HepG2 (cell line): ENCODE measurements at regions not wholly inside any gene's neighbourhood (a gene's known extent, or its start where the extent isn't known, plus 50 kb on each side); places are given as distances from the start of the nearest gene placed in this dataset.

ENCODE experiments used
- ATAC-seq: fragments of 200-7000 bp; cut with Tn5 transposase; 3 replicates; pipeline ENCODE4 v1.9.1; 2020; ENCODE audit warnings: mild to moderate bottlenecking, moderate library complexity
- BruUV-seq: library from RNA; stranded (reverse); fragments of 400-500 nt; replicated peaks from 2 replicates; lab custom pipeline; 2021; lab: Mats Ljungman, UMichigan
- CTCF ChIA-PET: fragments of 300-600 bp; formaldehyde crosslinking; extraction: SDS; loops from one replicate; lab custom pipeline; 2021; ENCODE audit warnings: low total read pairs, inconsistent platforms, low intra/inter-chr PET ratio; lab: Yijun Ruan, JAX
- POLR2A ChIA-PET: fragments of 350-600 bp; sonication (Branson Sonifier 250); formaldehyde crosslinking; loops from one replicate; lab custom pipeline; 2020; ENCODE audit warnings: antibody characterized with exemption, inconsistent platforms; lab: Yijun Ruan, JAX
- DNase-seq: peaks from one replicate; pipeline ENCODE4 v3.0.0-alpha.2; 2015; ENCODE audit warnings: low spot score
- FAIRE-seq: peaks from 3 replicates; lab custom pipeline; 2011; peaks lifted over from hg19 to GRCh38; lab: Jason Lieb, UNC
- H2AFZ ChIP-seq: one replicate; pipeline ENCODE4 v1.6.1; 2011; ENCODE audit warnings: low read length, inconsistent platforms
- H3K27ac ChIP-seq: fragments of 300-600 bp; 3 replicates; pipeline ENCODE4 v1.8.0; 2011; ENCODE audit warnings: mixed run types, mild to moderate bottlenecking, mixed read lengths, low read length, inconsistent platforms; ENCODE audit not compliant: insufficient read depth; ENCODE audit errors: extremely low read length
- H3K27me3 ChIP-seq, 2 experiments: fragments of 200-600 bp in 1 of 2; 2 replicates in 1 of 2; 3 replicates in 1 of 2; pipeline versions ENCODE4 v1.6.0 to v1.8.0; 2011; ENCODE audit warnings: low read length in 2 of 2, mild to moderate bottlenecking in 2 of 2, moderate library complexity in 2 of 2, inconsistent platforms in 1 of 2; ENCODE audit not compliant: insufficient read depth in 2 of 2, control insufficient read depth in 1 of 2
- H3K36me3 ChIP-seq, 2 experiments: fragments of 200-600 bp in 1 of 2; replicated peaks in 1 of 2; 2 replicates in 1 of 2; 3 replicates in 1 of 2; pipeline versions ENCODE4 v1.5.1 to v1.8.0; 2011; ENCODE audit warnings: low read length in 2 of 2, inconsistent platforms in 1 of 2; ENCODE audit not compliant: insufficient read depth in 2 of 2, control insufficient read depth in 1 of 2
- H3K4me1 ChIP-seq: 2 replicates; pipeline ENCODE4 v1.5.1; 2012; ENCODE audit warnings: low read length, inconsistent platforms; ENCODE audit not compliant: insufficient read depth
- H3K4me2 ChIP-seq: 2 replicates; pipeline ENCODE4 v1.6.0; 2011; ENCODE audit warnings: low read depth, low read length, inconsistent platforms
- H3K4me3 ChIP-seq, 3 experiments: fragments of 200-600 bp in 1 of 3; sonication (generic), shearing (Covaris generic) in 1 of 3; replicated peaks in 1 of 3; 2 replicates each; pipeline ENCODE4 v1.5.1; 2011 to 2016; ENCODE audit warnings: low read length in 3 of 3, inconsistent platforms in 2 of 3, low read depth in 2 of 3, mild to moderate bottlenecking in 2 of 3, control low read depth in 1 of 3, mixed read lengths in 1 of 3; ENCODE audit not compliant: insufficient read depth in 1 of 3
- H3K79me2 ChIP-seq: one replicate; pipeline ENCODE4 v1.6.1; 2011; ENCODE audit warnings: low read length, inconsistent platforms; ENCODE audit not compliant: insufficient read depth
- H3K9ac ChIP-seq: 2 replicates; pipeline ENCODE4 v1.6.0; 2011; ENCODE audit warnings: mild to moderate bottlenecking, low read depth, low read length, inconsistent platforms; ENCODE audit not compliant: insufficient read depth
- H3K9me3 ChIP-seq: 2 replicates; pipeline ENCODE4 v1.5.1; 2012; ENCODE audit warnings: mild to moderate bottlenecking, low read length
- H4K20me1 ChIP-seq: 2 replicates; pipeline ENCODE4 v1.6.0; 2011; ENCODE audit warnings: inconsistent platforms, mild to moderate bottlenecking, low read length, moderate library complexity; ENCODE audit not compliant: insufficient read depth
- ATRX ChIP-seq: sonication (generic); formaldehyde crosslinking; IDR thresholded peaks from 2 replicates; pipeline ENCODE4 v1.4.0; 2020; ENCODE audit warnings: missing genetic modification reagents, borderline replicate concordance
- CBX1 ChIP-seq: IDR thresholded peaks from one replicate; pipeline ENCODE4 v1.6.1; 2016; ENCODE audit warnings: antibody characterized with exemption, low read depth
- FOXC1 ChIP-seq: sonication (generic); formaldehyde crosslinking; IDR thresholded peaks from 2 replicates; pipeline ENCODE4 v1.8.0; 2022; ENCODE audit warnings: mild to moderate bottlenecking, missing genetic modification reagents, borderline replicate concordance
- GABPA ChIP-seq, 2 experiments: IDR thresholded peaks; 2 replicates each; pipeline ENCODE4 v1.6.1; 2011 to 2016; ENCODE audit warnings: low read depth in 2 of 2, low read length in 1 of 2, missing biosample characterization in 1 of 2, missing genetic modification characterization in 1 of 2
- HES4 ChIP-seq: sonication (generic); formaldehyde crosslinking; IDR thresholded peaks from 2 replicates; pipeline ENCODE4 v1.9.0; 2021; ENCODE audit warnings: mild to moderate bottlenecking, missing genetic modification reagents, borderline replicate concordance
- MAZ ChIP-seq, 2 experiments: sonication (generic) in 1 of 2; formaldehyde crosslinking in 1 of 2; IDR thresholded peaks; 2 replicates each; pipeline versions ENCODE4 v1.5.0 to v1.6.1; 2012 to 2020; ENCODE audit warnings: low read depth in 2 of 2, mild to moderate bottlenecking in 2 of 2, borderline replicate concordance in 1 of 2, improper control_type of control experiment in 1 of 2, low read length in 1 of 2, missing genetic modification reagents in 1 of 2, moderate library complexity in 1 of 2
- MED1 ChIP-seq: sonication (generic); formaldehyde crosslinking; IDR thresholded peaks from 2 replicates; pipeline ENCODE4 v1.4.0; 2020; ENCODE audit warnings: missing genetic modification reagents
- MED8 ChIP-seq: sonication (generic); formaldehyde crosslinking; IDR thresholded peaks from 2 replicates; pipeline ENCODE4 v1.8.1; 2023; ENCODE audit warnings: mild to moderate bottlenecking, missing genetic modification reagents; ENCODE audit not compliant: insufficient replicate concordance
- POLR2A ChIP-seq, 2 experiments: IDR thresholded peaks; 2 replicates each; pipeline ENCODE4 v1.6.1; 2011; ENCODE audit warnings: low read depth in 2 of 2, low read length in 2 of 2, mild to moderate bottlenecking in 1 of 2, moderate library complexity in 1 of 2; ENCODE audit not compliant: insufficient read depth in 1 of 2
- RBFOX2 ChIP-seq: fragments of 200-400 bp; formaldehyde crosslinking; IDR thresholded peaks from 2 replicates; pipeline ENCODE4 v1.6.1; 2017; ENCODE audit warnings: low read depth, mild to moderate bottlenecking, low read length
- SCMH1 ChIP-seq: sonication (generic); formaldehyde crosslinking; IDR thresholded peaks from 2 replicates; pipeline ENCODE4 v1.9.0; 2021; ENCODE audit warnings: missing genetic modification reagents, mild to moderate bottlenecking, borderline replicate concordance
- ZNF619 ChIP-seq: sonication (generic); formaldehyde crosslinking; IDR thresholded peaks from 2 replicates; pipeline ENCODE4 v1.4.0; 2020; ENCODE audit warnings: mild to moderate bottlenecking, missing genetic modification reagents
- WGBS: methylation state at CpG from one replicate; pipeline ENCODE4 v1.1.6; 2017; ENCODE audit warnings: low lambda C conversion rate; 5-methylcytosine and 5-hydroxymethylcytosine counted together
- in situ Hi-C: cut with HindIII; loops from 2 replicates; pipeline ENCODE4 v1.10.0; 2017; ENCODE audit warnings: low pct_unique_long_range_greater_than_20kb; ENCODE audit not compliant: extremely low pct_ligation_motif_present
- intact Hi-C: fragments of 100-400 bp; cut with micrococcal nuclease; formaldehyde crosslinking; loops from one replicate; pipeline ENCODE4 v1.10.0; 2022; ENCODE audit not compliant: unreplicated experiment
- TF ChIP-seq, protein P1 (sequence below): sonication (generic); formaldehyde crosslinking; conservative IDR thresholded peaks from 2 replicates; pipeline ENCODE4 v1.8.1; 2023; ENCODE audit warnings: missing genetic modification reagents
- TF ChIP-seq, protein P2 (sequence below): sonication (generic); formaldehyde crosslinking; IDR thresholded peaks from 2 replicates; pipeline ENCODE4 v1.5.0; 2020; ENCODE audit warnings: missing genetic modification reagents, mild to moderate bottlenecking, borderline replicate concordance
- TF ChIP-seq, protein P3 (sequence below): sonication (generic); formaldehyde crosslinking; IDR thresholded peaks from 2 replicates; pipeline ENCODE4 v1.4.0; 2020; ENCODE audit warnings: missing genetic modification reagents

DNA sequence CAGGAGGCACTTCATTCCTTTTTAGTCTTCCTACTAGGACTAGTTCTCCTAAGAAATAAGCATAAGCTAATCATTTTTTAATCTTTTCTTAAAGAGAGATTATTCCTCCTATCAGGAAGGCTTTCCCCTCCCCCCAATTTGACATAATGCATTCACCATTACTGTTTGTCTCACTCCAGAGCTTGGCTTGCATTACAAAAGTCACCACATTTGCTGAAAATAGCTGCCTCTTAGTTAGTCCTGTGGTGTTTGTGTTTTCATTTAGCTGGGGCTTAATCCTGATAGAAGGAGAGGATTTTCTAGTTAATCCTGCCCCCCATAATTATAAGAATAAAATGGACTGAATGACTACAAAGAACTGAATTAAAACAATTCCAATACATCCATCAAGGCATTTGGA is 307.1 kb upstream of the RRP15 start (continued):
- TF ChIP-seq, protein P1, sequence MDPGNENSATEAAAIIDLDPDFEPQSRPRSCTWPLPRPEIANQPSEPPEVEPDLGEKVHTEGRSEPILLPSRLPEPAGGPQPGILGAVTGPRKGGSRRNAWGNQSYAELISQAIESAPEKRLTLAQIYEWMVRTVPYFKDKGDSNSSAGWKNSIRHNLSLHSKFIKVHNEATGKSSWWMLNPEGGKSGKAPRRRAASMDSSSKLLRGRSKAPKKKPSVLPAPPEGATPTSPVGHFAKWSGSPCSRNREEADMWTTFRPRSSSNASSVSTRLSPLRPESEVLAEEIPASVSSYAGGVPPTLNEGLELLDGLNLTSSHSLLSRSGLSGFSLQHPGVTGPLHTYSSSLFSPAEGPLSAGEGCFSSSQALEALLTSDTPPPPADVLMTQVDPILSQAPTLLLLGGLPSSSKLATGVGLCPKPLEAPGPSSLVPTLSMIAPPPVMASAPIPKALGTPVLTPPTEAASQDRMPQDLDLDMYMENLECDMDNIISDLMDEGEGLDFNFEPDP (CRISPR knock-in tag): no peak
- no peak for TF ChIP-seq FOXC1 (CRISPR knock-in tag)
- TF ChIP-seq, protein P2, sequence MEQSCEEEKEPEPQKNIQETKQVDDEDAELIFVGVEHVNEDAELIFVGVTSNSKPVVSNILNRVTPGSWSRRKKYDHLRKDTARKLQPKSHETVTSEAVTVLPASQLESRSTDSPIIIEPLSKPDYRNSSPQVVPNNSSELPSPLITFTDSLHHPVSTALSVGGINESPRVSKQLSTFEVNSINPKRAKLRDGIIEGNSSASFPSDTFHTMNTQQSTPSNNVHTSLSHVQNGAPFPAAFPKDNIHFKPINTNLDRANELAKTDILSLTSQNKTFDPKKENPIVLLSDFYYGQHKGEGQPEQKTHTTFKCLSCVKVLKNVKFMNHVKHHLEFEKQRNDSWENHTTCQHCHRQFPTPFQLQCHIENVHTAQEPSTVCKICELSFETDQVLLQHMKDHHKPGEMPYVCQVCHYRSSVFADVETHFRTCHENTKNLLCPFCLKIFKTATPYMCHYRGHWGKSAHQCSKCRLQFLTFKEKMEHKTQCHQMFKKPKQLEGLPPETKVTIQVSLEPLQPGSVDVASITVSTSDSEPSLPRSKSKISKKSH (CRISPR knock-in tag): no peak
- no peak for TF ChIP-seq ZNF619 (CRISPR knock-in tag)
- TF ChIP-seq SCMH1 (CRISPR knock-in tag): no peak
- no peak for TF ChIP-seq POLR2A (IDR thresholded peaks at IDR 0.05; ENCODE audit: insufficient read depth in 1 of 2, low read depth in 2 of 2, low read length in 2 of 2)
- TF ChIP-seq ATRX: no peak
- TF ChIP-seq, protein P3, sequence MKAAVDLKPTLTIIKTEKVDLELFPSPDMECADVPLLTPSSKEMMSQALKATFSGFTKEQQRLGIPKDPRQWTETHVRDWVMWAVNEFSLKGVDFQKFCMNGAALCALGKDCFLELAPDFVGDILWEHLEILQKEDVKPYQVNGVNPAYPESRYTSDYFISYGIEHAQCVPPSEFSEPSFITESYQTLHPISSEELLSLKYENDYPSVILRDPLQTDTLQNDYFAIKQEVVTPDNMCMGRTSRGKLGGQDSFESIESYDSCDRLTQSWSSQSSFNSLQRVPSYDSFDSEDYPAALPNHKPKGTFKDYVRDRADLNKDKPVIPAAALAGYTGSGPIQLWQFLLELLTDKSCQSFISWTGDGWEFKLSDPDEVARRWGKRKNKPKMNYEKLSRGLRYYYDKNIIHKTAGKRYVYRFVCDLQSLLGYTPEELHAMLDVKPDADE: no peak

DNA sequence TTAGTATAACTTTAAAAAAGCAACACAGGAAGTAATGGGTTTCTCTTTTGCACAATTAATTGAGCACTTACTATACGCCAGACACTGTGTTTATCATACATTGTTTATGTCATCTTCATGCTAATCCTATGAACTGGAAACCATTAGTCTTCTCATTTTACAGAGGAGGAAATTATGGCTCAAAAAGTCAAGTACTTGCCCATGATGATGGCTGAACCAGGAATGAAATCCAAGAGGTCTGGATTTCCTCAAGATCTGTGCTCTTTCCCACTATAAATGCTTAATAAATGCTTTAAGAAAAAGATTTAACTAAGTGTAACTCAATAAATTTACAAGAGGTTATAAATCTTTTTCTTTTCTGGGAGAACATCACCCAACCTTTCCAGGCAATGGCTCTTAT is 303.7 kb upstream of the RRP15 start:
- BruUV-seq: no TSS peak
- no peaks in the 10 kb centered on the region for H3K79me2 ChIP-seq
- no peaks in the 10 kb centered on the region for H3K9me3 ChIP-seq
- H3K4me2 ChIP-seq: no peak overlapping the region
- no peaks in the 10 kb centered on the region for H4K20me1 ChIP-seq
- CTCF ChIA-PET: no interaction called here
- no peak overlapping the region for H3K9ac ChIP-seq
- ATAC-seq (no peak), DNase-seq (no peak), FAIRE-seq (no peak)
- intact Hi-C loops (no loop called here), in situ Hi-C loops (no loop called here)
- H3K27me3 ChIP-seq: no peaks in the 10 kb centered on the region
- POLR2A ChIA-PET: no interaction called here
- H3K36me3 ChIP-seq: no peaks in the 10 kb centered on the region
- H3K4me1 ChIP-seq: no peaks in the 10 kb centered on the region
- H2AFZ ChIP-seq: no peak overlapping the region
- H3K27ac ChIP-seq: no peak overlapping the region
- 68% methylated on average over 1 of the region's 1 CpG for WGBS
- TF ChIP-seq RBFOX2 (no peak), MED8 (CRISPR knock-in tag) (no peak), MED1 (no peak), GABPA (IDR thresholded peaks at IDR 0.05; ENCODE audit: low read depth, low read length) (no peak), GABPA (CRISPR knock-in tag; IDR thresholded peaks at IDR 0.05; ENCODE audit: low read depth) (no peak), HES4 (CRISPR knock-in tag) (no peak), MAZ (IDR thresholded peaks at IDR 0.05; ENCODE audit: borderline replicate concordance, low read depth, low read length) (no peak), MAZ (CRISPR knock-in tag; IDR thresholded peaks at IDR 0.05; ENCODE audit: low read depth) (no peak), CBX1 (no peak)
- no peak overlapping the region for H3K4me3 ChIP-seq
